ENCODE measurements at regions not wholly inside any gene's neighbourhood (a gene's known extent, or its start where the extent isn't known, plus 50 kb on each side); places are given as distances from the start of the nearest gene placed in this dataset.

DNA sequence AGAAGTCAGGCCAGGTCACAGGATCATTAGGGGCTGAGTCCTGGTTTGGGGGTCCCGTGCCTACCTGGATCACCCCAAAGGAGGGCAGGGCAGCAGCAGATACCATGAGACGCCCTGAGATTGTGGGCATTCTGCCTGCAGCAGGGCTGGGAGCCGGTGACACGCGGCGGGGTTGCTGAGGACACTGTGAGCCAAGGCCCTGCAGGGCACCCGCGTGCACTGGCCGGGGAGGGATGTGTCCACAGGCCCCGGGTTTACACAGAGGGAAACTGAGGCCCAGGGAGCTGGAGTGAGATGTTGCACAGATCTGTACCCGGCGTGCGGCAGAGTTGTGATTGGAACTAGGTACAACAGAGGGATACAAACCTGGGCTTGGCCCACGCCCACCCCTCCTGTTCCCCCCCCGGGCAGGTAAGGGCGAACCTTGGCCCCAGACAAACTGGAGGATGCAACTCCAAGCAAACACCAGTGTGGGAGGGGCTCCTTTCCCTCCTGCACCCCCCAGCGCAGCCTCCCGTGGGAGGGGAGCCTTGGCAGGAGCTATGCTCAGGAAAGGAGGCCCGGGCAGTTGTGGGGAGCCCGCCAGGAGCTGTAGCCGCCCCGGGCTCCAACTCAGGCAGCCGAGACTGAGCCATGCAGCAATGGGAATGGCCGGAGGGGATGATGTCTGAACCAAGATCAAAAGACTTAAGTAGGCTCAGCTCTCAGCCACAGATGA is 91.3 kb downstream of the ENGASE start:
- TF ChIP-seq, protein P1, sequence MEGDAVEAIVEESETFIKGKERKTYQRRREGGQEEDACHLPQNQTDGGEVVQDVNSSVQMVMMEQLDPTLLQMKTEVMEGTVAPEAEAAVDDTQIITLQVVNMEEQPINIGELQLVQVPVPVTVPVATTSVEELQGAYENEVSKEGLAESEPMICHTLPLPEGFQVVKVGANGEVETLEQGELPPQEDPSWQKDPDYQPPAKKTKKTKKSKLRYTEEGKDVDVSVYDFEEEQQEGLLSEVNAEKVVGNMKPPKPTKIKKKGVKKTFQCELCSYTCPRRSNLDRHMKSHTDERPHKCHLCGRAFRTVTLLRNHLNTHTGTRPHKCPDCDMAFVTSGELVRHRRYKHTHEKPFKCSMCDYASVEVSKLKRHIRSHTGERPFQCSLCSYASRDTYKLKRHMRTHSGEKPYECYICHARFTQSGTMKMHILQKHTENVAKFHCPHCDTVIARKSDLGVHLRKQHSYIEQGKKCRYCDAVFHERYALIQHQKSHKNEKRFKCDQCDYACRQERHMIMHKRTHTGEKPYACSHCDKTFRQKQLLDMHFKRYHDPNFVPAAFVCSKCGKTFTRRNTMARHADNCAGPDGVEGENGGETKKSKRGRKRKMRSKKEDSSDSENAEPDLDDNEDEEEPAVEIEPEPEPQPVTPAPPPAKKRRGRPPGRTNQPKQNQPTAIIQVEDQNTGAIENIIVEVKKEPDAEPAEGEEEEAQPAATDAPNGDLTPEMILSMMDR (IDR thresholded peaks at IDR 0.05), result no peak
- no peak for TF ChIP-seq POLR2AphosphoS5 (IDR thresholded peaks at IDR 0.05)
